Endothelial cell of umbilical vein (primary cell): ENCODE measurements at regions not wholly inside any gene's neighbourhood (a gene's known extent, or its start where the extent isn't known, plus 50 kb on each side); places are given as distances from the start of the nearest gene placed in this dataset.

Experiments
- BruUV-seq: library from RNA; stranded (reverse); fragments of 400-500 nt; replicated peaks from 2 replicates; lab custom pipeline; 2021; lab: Mats Ljungman, UMichigan
- CTCF ChIA-PET: fragments of 300-600, 350-600 bp; sonication (Branson Sonifier 250); formaldehyde crosslinking; loops from one replicate; lab custom pipeline; 2021; ENCODE audit warnings: antibody characterized with exemption, inconsistent platforms; lab: Charles Lee
- POLR2A ChIA-PET: fragments of 300-600, 350-600 bp; sonication (Branson Sonifier 250); formaldehyde crosslinking; loops from one replicate; lab custom pipeline; 2021; ENCODE audit warnings: antibody characterized with exemption, inconsistent platforms; lab: Charles Lee
- DNase-seq: peaks from one replicate; pipeline ENCODE4 v3.0.0-alpha.2; 2011; ENCODE audit warnings: low read depth, low spot score
- FAIRE-seq: peaks from 2 replicates; lab custom pipeline; 2011; peaks lifted over from hg19 to GRCh38; lab: Jason Lieb, UNC
- H2AFZ ChIP-seq: 2 replicates; pipeline ENCODE4 v1.6.0; 2012; ENCODE audit warnings: low read depth, low read length, control low read depth, inconsistent platforms
- H3K27ac ChIP-seq: 2 replicates; pipeline ENCODE4 v1.5.1; 2011; ENCODE audit warnings: low read depth, mild to moderate bottlenecking, control low read depth, low read length, moderate library complexity; ENCODE audit not compliant: insufficient read depth
- H3K27me3 ChIP-seq, 2 experiments: 2 replicates each; pipeline versions ENCODE4 v1.6.0 to v1.6.1; 2011; ENCODE audit warnings: low read length in 2 of 2, mixed read lengths in 1 of 2; ENCODE audit not compliant: control insufficient read depth in 2 of 2, insufficient read depth in 2 of 2
- H3K36me3 ChIP-seq, 2 experiments: 2 replicates in 1 of 2; 3 replicates in 1 of 2; pipeline ENCODE4 v1.5.1; 2011; ENCODE audit warnings: low read length in 2 of 2, mild to moderate bottlenecking in 1 of 2, moderate library complexity in 1 of 2; ENCODE audit not compliant: control insufficient read depth in 2 of 2, insufficient read depth in 2 of 2; ENCODE audit errors: extremely low read depth in 1 of 2
- H3K4me1 ChIP-seq: 3 replicates; pipeline ENCODE4 v1.5.1; 2011; ENCODE audit warnings: mild to moderate bottlenecking, low read length; ENCODE audit not compliant: control insufficient read depth, insufficient read depth; ENCODE audit errors: extremely low read depth
- H3K4me2 ChIP-seq: 2 replicates; pipeline ENCODE4 v1.6.1; 2011; ENCODE audit warnings: low read length, control low read depth, mixed read lengths; ENCODE audit not compliant: insufficient read depth
- H3K4me3 ChIP-seq, 3 experiments: fragments of 200-600 bp in 1 of 3; sonication (generic), shearing (Covaris generic) in 1 of 3; replicated peaks in 1 of 3; 2 replicates each; pipeline ENCODE4 v1.5.1; 2011 to 2016; ENCODE audit warnings: control low read depth in 3 of 3, low read length in 3 of 3, mild to moderate bottlenecking in 2 of 3, inconsistent platforms in 1 of 3, low read depth in 1 of 3, moderate library complexity in 1 of 3; ENCODE audit not compliant: insufficient read depth in 1 of 3
- H3K79me2 ChIP-seq: 2 replicates; pipeline ENCODE4 v1.6.0; 2012; ENCODE audit warnings: low read length, inconsistent platforms; ENCODE audit not compliant: control insufficient read depth, insufficient read depth
- H3K9ac ChIP-seq: replicated peaks from 2 replicates; pipeline ENCODE3; 2011; ENCODE audit warnings: low read length, control low read depth; ENCODE audit not compliant: insufficient read depth; ENCODE audit errors: extremely low read depth
- H3K9me1 ChIP-seq: replicated peaks from 3 replicates; pipeline ENCODE4 v1.6.0; 2011; ENCODE audit warnings: mild to moderate bottlenecking, low read length; ENCODE audit not compliant: control insufficient read depth, insufficient read depth; ENCODE audit errors: extremely low read depth
- H3K9me3 ChIP-seq: replicated peaks from 2 replicates; pipeline ENCODE4 v1.5.1; 2012; ENCODE audit warnings: low read length, inconsistent platforms; ENCODE audit not compliant: control insufficient read depth, insufficient read depth
- H4K20me1 ChIP-seq: replicated peaks from 2 replicates; pipeline ENCODE3; 2011; ENCODE audit warnings: mild to moderate bottlenecking, low read length; ENCODE audit not compliant: control insufficient read depth, insufficient read depth; ENCODE audit errors: extremely low read depth
- EZH2 ChIP-seq: IDR thresholded peaks from 2 replicates; pipeline ENCODE4 v1.6.1; 2012; ENCODE audit warnings: borderline replicate concordance, low read depth, mild to moderate bottlenecking, moderate library complexity, low read length, inconsistent platforms; ENCODE audit not compliant: severe bottlenecking
- FOS ChIP-seq: IDR thresholded peaks from 2 replicates; pipeline ENCODE4 v1.6.1; 2011; ENCODE audit warnings: mild to moderate bottlenecking, low read length, moderate library complexity, borderline replicate concordance; ENCODE audit not compliant: insufficient read depth
- GATA2 ChIP-seq: IDR thresholded peaks from 2 replicates; pipeline ENCODE4 v1.7.0; 2011; ENCODE audit warnings: low read depth, mild to moderate bottlenecking, moderate library complexity, mixed read lengths, low read length; ENCODE audit not compliant: insufficient read length, insufficient read depth
- JUN ChIP-seq: IDR thresholded peaks from 2 replicates; pipeline ENCODE4 v1.6.1; 2011; ENCODE audit warnings: borderline replicate concordance, low read depth; ENCODE audit not compliant: insufficient read length, insufficient read depth
- MYC ChIP-seq: IDR thresholded peaks from one replicate; pipeline ENCODE4 v1.6.1; 2011; ENCODE audit warnings: mild to moderate bottlenecking, low read depth, low read length
- POLR2A ChIP-seq: IDR thresholded peaks from 2 replicates; pipeline ENCODE4 v1.6.1; 2012; ENCODE audit warnings: low read depth, mild to moderate bottlenecking, control low read depth, low read length
- POLR2AphosphoS5 ChIP-seq: IDR thresholded peaks from 2 replicates; pipeline ENCODE4 v1.6.1; 2012; ENCODE audit warnings: low read depth, mild to moderate bottlenecking, control low read depth, low read length, moderate library complexity; ENCODE audit not compliant: insufficient read depth
- dilution Hi-C: fragments of 300-500 bp; cut with MboI; formaldehyde crosslinking; loops from one replicate; pipeline ENCODE4 v1.15.0; 2019; ENCODE audit warnings: low sequenced_read_pairs; ENCODE audit not compliant: extremely low pct_ligation_motif_present
- intact Hi-C: fragments of 100-400 bp; cut with micrococcal nuclease; formaldehyde crosslinking; loops from one replicate; pipeline ENCODE4 v1.10.0; 2022
- TF ChIP-seq, protein P1 (sequence below): IDR thresholded peaks from 2 replicates; pipeline ENCODE4 v1.6.1; 2011; ENCODE audit not compliant: insufficient read depth, insufficient read length
- TF ChIP-seq, protein P2 (sequence below), 2 donors: IDR thresholded peaks; 1 replicate in 1 of 2; 2 replicates in 1 of 2; pipeline ENCODE4 v1.5.1; 2011; ENCODE audit warnings: low read length in 2 of 2, mild to moderate bottlenecking in 2 of 2, moderate library complexity in 2 of 2, control low read depth in 1 of 2, inconsistent platforms in 1 of 2, low read depth in 1 of 2; ENCODE audit not compliant: insufficient read depth in 1 of 2; ENCODE audit errors: extremely low read depth in 1 of 2

DNA sequence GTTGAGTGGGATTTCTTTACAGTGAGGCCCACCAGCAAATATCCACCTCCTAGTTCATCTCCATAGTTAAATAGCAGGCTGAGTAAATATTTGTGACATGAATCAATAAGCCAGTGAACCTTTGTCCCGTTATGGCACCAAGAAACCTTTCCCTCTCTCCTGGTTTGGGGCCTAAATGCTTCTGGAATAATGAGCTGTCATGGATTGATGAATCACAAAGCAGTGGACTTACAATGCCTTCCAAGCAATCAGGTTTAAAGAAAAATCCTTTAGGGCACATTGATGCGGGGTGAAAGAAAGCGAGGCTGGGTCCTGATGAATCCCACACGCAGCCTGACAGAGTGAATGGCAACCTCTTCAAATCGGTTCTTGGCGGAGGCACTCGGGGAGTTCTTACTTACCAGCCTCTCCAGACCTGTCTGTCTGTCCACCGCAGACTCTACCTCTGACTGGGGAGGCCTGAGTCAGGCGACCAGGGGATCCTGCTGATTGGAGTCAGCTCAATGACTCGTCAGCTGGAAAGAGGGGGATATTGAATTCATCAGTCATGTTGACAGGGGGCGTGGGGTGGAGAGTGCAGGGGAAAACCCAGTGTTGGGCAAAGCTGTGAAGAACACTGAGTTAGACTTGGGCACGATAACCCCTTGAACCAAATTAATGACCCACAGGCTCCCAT lies 247.3 kb downstream of the PLPP3 start:
- FAIRE-seq: no peak
- TF ChIP-seq POLR2A: no peak
- no peak for TF ChIP-seq JUN
- no peak for TF ChIP-seq POLR2AphosphoS5
- TF ChIP-seq, protein P1, sequence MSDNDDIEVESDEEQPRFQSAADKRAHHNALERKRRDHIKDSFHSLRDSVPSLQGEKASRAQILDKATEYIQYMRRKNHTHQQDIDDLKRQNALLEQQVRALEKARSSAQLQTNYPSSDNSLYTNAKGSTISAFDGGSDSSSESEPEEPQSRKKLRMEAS: no peak
- TF ChIP-seq MYC: no peak
- no peak for TF ChIP-seq GATA2
- no peak for TF ChIP-seq EZH2
- TF ChIP-seq, protein P2, sequence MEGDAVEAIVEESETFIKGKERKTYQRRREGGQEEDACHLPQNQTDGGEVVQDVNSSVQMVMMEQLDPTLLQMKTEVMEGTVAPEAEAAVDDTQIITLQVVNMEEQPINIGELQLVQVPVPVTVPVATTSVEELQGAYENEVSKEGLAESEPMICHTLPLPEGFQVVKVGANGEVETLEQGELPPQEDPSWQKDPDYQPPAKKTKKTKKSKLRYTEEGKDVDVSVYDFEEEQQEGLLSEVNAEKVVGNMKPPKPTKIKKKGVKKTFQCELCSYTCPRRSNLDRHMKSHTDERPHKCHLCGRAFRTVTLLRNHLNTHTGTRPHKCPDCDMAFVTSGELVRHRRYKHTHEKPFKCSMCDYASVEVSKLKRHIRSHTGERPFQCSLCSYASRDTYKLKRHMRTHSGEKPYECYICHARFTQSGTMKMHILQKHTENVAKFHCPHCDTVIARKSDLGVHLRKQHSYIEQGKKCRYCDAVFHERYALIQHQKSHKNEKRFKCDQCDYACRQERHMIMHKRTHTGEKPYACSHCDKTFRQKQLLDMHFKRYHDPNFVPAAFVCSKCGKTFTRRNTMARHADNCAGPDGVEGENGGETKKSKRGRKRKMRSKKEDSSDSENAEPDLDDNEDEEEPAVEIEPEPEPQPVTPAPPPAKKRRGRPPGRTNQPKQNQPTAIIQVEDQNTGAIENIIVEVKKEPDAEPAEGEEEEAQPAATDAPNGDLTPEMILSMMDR (IDR thresholded peaks at IDR 0.05; ENCODE audit: extremely low read depth in 1 of 2, insufficient read depth in 1 of 2, low read depth in 1 of 2, low read length in 2 of 2): no peak
- no peak for TF ChIP-seq FOS
- Histone ChIP-seq H3K9me1 (no peaks in the 10 kb centered on the region), H3K9ac (no peak overlapping the region), H2AFZ (no peak overlapping the region), H3K4me1 (no peaks in the 10 kb centered on the region), H3K79me2 (no peaks in the 10 kb centered on the region), H3K9me3 (no peaks in the 10 kb centered on the region), H3K27me3 (no peaks in the 10 kb centered on the region), H4K20me1 (no peaks in the 10 kb centered on the region), H3K27ac (no peak overlapping the region), H3K4me3 (no peak overlapping the region), H3K4me2 (no peak overlapping the region), H3K36me3 (no peaks in the 10 kb centered on the region)
- peak; percentile 12 for DNase-seq
- intact Hi-C loops (no loop called here), dilution Hi-C loops (no loop called here)
- no TSS peak for BruUV-seq
- CTCF ChIA-PET: no interaction called here
- POLR2A ChIA-PET: no interaction called here
